Neural progenitor cell (in vitro differentiated cells): ENCODE measurements at regions not wholly inside any gene's neighbourhood (a gene's known extent, or its start where the extent isn't known, plus 50 kb on each side); places are given as distances from the start of the nearest gene placed in this dataset.

ENCODE experiments used
- CTCF ChIP-seq: fragments of 200-600 bp; sonication (generic); IDR thresholded peaks from 2 replicates; pipeline ENCODE4 v1.5.1; 2017; ENCODE audit warnings: antibody characterized with exemption, mild to moderate bottlenecking
- EZH2 ChIP-seq: fragments of 200-600 bp; sonication (generic); IDR thresholded peaks from 2 replicates; pipeline ENCODE4 v1.6.1; 2017; ENCODE audit warnings: antibody characterized with exemption, mild to moderate bottlenecking, moderate library complexity
- EZH2phosphoT487 ChIP-seq: fragments of 200-600 bp; sonication (generic); IDR thresholded peaks from 2 replicates; pipeline ENCODE4 v1.6.1; 2017; ENCODE audit warnings: antibody characterized with exemption

- no peak for TF ChIP-seq EZH2
- no peak for TF ChIP-seq CTCF
- no peak for TF ChIP-seq EZH2phosphoT487
Measured at GRCh38 chr5:166379517-166379916, 1911.9 kb upstream of the WWC1 start.
